ENCODE measurements at regions not wholly inside any gene's neighbourhood (a gene's known extent, or its start where the extent isn't known, plus 50 kb on each side); places are given as distances from the start of the nearest gene placed in this dataset.

DNA sequence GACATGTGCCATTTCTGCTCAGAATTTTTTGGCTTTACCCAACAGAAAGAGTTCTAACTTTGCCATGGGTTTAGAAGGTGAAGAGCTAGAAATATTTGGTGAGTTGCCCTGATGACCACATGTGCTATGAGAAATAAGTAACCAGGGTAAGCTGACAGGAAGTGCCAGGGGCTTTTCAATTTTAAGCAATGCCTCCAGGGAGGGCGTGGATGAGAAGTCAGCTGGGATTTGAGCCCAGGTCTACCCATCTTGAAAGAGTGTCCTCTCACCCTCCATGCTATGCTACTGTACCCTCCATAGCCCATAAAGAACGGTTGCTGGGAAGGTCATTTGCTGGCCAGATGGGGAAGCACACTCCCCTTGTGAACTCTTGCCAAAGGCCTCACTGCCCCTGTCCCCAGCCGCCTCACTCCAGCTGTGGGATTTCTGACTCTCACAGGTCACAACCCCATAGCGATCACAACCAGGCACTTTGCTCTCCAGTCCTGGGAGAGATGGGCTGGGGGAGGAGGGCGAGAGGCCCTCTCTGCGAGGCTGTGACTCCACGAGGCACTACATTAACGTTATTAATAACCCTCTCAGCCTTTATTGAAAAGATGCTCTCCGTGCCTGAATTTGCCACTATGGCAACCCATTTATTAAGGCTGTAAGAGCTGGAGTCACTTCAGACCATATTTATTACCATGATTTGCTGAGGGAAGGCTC is 291.1 kb downstream of the DHX35 start:
- intact Hi-C loops (cut with micrococcal nuclease), result no loop called here
- no peaks in the 10 kb centered on the region for H3K4me1 ChIP-seq (ENCODE audit: insufficient read depth, low read length)
- H3F3A ChIP-seq (ENCODE audit: low read length, unreplicated experiment), result no peaks in the 10 kb centered on the region
- H3K9ac ChIP-seq (ENCODE audit: low read length), result no peak overlapping the region
- H4K20me1 ChIP-seq (ENCODE audit: low read length), result no peaks in the 10 kb centered on the region
- no peak overlapping the region for H3K27ac ChIP-seq (ENCODE audit: low read length)
- ChIA-PET POLR2A (ENCODE audit: unreplicated experiment) (no interaction called here), CTCF (no interaction called here)
- H3K4me2 ChIP-seq (ENCODE audit: low read length), result no peak overlapping the region
- no TSS peak for BruUV-seq (replicated peaks)
- H3K9me2 ChIP-seq (replicated peaks; ENCODE audit: low read length), result no peaks in the 10 kb centered on the region
- TF ChIP-seq, protein P1, sequence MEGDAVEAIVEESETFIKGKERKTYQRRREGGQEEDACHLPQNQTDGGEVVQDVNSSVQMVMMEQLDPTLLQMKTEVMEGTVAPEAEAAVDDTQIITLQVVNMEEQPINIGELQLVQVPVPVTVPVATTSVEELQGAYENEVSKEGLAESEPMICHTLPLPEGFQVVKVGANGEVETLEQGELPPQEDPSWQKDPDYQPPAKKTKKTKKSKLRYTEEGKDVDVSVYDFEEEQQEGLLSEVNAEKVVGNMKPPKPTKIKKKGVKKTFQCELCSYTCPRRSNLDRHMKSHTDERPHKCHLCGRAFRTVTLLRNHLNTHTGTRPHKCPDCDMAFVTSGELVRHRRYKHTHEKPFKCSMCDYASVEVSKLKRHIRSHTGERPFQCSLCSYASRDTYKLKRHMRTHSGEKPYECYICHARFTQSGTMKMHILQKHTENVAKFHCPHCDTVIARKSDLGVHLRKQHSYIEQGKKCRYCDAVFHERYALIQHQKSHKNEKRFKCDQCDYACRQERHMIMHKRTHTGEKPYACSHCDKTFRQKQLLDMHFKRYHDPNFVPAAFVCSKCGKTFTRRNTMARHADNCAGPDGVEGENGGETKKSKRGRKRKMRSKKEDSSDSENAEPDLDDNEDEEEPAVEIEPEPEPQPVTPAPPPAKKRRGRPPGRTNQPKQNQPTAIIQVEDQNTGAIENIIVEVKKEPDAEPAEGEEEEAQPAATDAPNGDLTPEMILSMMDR (conservative IDR thresholded peaks at IDR 0.05; ENCODE audit: low read depth, low read length), result no peak
- TF ChIP-seq EZH2 (IDR thresholded peaks at IDR 0.05; ENCODE audit: low read length, unreplicated experiment), result no peak
- TF ChIP-seq EZH2phosphoT487 (IDR thresholded peaks at IDR 0.05; ENCODE audit: borderline replicate concordance, low read length), result no peak
- no peaks in the 10 kb centered on the region for H3K36me3 ChIP-seq (ENCODE audit: low read depth, low read length)
- no peak overlapping the region for H2AFZ ChIP-seq (ENCODE audit: low read length)
- no peak overlapping the region for H3K4me3 ChIP-seq (ENCODE audit: low read length)
- ATAC-seq (no peak), DNase-seq (no peak)
- no peaks in the 10 kb centered on the region for H3K9me3 ChIP-seq (ENCODE audit: low read length)
- no peaks in the 10 kb centered on the region for H3K79me2 ChIP-seq (ENCODE audit: low read length)
- H3K27me3 ChIP-seq (ENCODE audit: low read length), result peaks cover 11% of the 10 kb centered on the region; the same call in 1 of the 2 replicates

DNA sequence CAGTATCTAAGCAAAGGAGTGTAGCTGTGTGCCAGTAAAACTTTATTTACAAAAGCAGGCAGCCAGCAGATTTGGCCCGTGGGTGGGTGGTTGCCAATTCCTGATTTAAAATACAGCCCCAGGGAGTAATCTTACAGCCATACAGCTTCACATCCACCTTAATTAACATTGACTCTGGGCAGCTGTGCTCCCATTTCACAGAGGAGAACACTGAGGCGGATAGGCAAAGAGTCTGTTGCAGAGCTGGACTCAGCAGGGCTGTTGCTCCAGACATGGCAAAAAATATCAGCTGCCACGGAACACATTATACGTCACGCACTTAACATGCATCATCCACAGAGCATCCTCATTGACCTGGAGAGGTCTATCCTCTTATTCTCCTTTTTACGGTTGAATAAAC is 289.9 kb downstream of the DHX35 start:
- POLR2A ChIA-PET (ENCODE audit: unreplicated experiment), result no interaction called here
- H3K27ac ChIP-seq (ENCODE audit: low read length), result no peak overlapping the region
- TF ChIP-seq, protein P1 (conservative IDR thresholded peaks at IDR 0.05; ENCODE audit: low read depth, low read length), result no peak
- TF ChIP-seq EZH2phosphoT487 (IDR thresholded peaks at IDR 0.05; ENCODE audit: borderline replicate concordance, low read length) (no peak), EZH2 (IDR thresholded peaks at IDR 0.05; ENCODE audit: low read length, unreplicated experiment) (no peak)
- DNase-seq, result no peak
- no peaks in the 10 kb centered on the region for H3K36me3 ChIP-seq (ENCODE audit: low read depth, low read length)
- no peaks in the 10 kb centered on the region for H3F3A ChIP-seq (ENCODE audit: low read length, unreplicated experiment)
- no peak overlapping the region for H3K4me2 ChIP-seq (ENCODE audit: low read length)
- CTCF ChIA-PET, result no interaction called here
- BruUV-seq (replicated peaks), result no TSS peak
- no peaks in the 10 kb centered on the region for H3K9me3 ChIP-seq (ENCODE audit: low read length)
- no peaks in the 10 kb centered on the region for H3K9me2 ChIP-seq (replicated peaks; ENCODE audit: low read length)
- no peaks in the 10 kb centered on the region for H4K20me1 ChIP-seq (ENCODE audit: low read length)
- intact Hi-C loops (cut with micrococcal nuclease), result no loop called here
- H2AFZ ChIP-seq (ENCODE audit: low read length), result no peak overlapping the region
- no peaks in the 10 kb centered on the region for H3K79me2 ChIP-seq (ENCODE audit: low read length)
- H3K4me3 ChIP-seq (ENCODE audit: low read length), result no peak overlapping the region
- ATAC-seq, result no peak
- H3K27me3 ChIP-seq (ENCODE audit: low read length), result peaks cover 11% of the 10 kb centered on the region; the same call in 1 of the 2 replicates
- H3K9ac ChIP-seq (ENCODE audit: low read length), result no peak overlapping the region
- H3K4me1 ChIP-seq (ENCODE audit: insufficient read depth, low read length), result no peaks in the 10 kb centered on the region

DNA sequence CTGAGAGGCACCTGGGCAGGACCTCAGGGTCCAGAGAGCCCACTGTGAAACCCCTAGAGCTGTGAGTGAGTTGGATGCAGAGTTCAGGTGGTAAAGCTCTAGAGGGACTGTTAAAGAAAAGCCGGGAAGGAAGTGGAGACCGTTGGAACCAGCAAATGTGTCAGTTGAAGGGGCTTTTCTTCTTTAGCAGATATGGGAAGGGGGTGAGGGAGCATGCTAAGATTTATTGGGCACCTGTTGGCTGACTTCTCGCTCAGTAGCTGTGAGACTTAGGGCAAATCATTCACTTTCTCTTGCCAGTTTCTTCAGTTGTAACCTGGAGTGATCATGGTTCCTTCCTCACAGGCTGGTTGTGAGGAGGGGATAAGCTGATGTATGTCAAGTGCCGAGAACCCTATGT is 287.7 kb downstream of the DHX35 start:
- Histone ChIP-seq H3K27ac (ENCODE audit: low read length) (no peak overlapping the region), H3F3A (ENCODE audit: low read length, unreplicated experiment) (no peaks in the 10 kb centered on the region), H2AFZ (ENCODE audit: low read length) (no peak overlapping the region), H3K36me3 (ENCODE audit: low read depth, low read length) (no peaks in the 10 kb centered on the region), H3K9me2 (replicated peaks; ENCODE audit: low read length) (no peaks in the 10 kb centered on the region), H3K9ac (ENCODE audit: low read length) (no peak overlapping the region), H3K9me3 (ENCODE audit: low read length) (no peaks in the 10 kb centered on the region), H4K20me1 (ENCODE audit: low read length) (no peaks in the 10 kb centered on the region), H3K4me1 (ENCODE audit: insufficient read depth, low read length) (no peaks in the 10 kb centered on the region), H3K79me2 (ENCODE audit: low read length) (no peaks in the 10 kb centered on the region), H3K4me3 (ENCODE audit: low read length) (no peak overlapping the region), H3K4me2 (ENCODE audit: low read length) (no peak overlapping the region), H3K27me3 (ENCODE audit: low read length) (peaks cover 11% of the 10 kb centered on the region; the same call in 1 of the 2 replicates)
- intact Hi-C loops (cut with micrococcal nuclease), result no loop called here
- no TSS peak for BruUV-seq (replicated peaks)
- no peak for TF ChIP-seq EZH2phosphoT487 (IDR thresholded peaks at IDR 0.05; ENCODE audit: borderline replicate concordance, low read length)
- POLR2A ChIA-PET (ENCODE audit: unreplicated experiment), result no interaction called here
- CTCF ChIA-PET, result no interaction called here
- DNase-seq (no peak), ATAC-seq (no peak)
